Right lung (tissue), 2 donors: ENCODE measurements at regions not wholly inside any gene's neighbourhood (a gene's known extent, or its start where the extent isn't known, plus 50 kb on each side); places are given as distances from the start of the nearest gene placed in this dataset.
"Not testable (repeated sequence)": the region's sequence is repeated elsewhere in the genome, so short reads cannot be mapped to it uniquely, and the experiment has no call there.

ENCODE experiments used
- DNase-seq, 2 donors: peaks; one replicate each; pipeline ENCODE4 v3.0.0-alpha.2; 2013

DNA sequence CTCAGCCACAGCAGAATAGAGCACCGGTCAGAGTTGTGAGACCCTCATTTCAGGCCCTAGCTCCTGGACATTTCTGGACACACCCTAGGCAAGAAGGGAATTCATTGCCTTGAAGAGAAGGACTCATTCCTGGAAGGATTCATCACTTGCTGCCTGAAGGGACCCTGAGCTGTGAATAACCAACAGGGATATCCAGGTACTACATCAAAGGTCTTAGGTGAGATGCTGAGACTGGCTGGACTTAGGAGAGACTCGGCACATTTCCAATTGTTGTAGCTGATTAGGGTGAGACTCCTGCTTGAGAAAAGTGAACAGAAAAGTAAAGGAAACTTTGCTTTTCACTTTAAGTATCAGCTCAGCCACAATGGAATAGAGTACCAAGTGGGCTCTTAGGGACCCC, 208.1 kb upstream of the CDKN2B start:
- no peak for DNase-seq

DNA sequence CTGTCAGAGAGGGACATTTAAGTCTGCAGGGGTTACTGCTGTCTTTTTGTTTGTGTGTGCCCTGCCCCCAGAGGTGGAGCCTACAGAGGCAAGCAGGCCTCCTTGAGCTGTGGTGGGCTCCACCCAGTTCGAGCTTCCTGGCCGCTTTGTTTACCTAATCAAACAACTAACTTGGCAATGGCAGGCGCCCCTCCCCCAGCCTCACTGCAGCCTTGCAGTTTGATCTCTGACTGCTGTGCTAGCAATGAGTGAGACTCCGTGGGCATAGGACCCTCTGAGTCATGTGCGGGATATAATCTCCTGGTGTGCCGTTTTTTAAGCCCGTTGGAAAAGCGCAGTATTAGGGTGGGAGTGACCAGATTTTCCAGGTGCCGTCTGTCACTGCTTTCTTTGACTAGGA, 216.8 kb upstream of the CDKN2B start:
- not testable (repeated sequence) for DNase-seq

DNA sequence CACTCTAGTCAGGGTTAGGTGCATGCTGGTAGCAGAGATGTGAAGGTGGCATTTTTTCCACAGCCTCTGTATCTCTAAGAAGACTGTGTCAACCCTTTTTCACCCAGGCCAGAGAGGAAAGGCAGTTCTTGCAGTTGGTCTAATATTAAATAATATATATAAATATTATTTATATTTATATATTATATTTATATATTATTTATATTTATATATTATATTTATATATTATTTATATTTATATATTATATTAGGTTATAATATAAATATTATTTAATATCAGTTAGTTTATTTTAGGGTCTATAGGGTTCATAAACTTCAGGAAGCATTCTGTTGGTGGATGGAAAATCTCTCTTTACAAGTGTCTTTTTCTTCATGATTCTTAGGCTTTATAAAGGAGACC, 218.6 kb upstream of the DMRTA1 start:
- no peak for DNase-seq

DNA sequence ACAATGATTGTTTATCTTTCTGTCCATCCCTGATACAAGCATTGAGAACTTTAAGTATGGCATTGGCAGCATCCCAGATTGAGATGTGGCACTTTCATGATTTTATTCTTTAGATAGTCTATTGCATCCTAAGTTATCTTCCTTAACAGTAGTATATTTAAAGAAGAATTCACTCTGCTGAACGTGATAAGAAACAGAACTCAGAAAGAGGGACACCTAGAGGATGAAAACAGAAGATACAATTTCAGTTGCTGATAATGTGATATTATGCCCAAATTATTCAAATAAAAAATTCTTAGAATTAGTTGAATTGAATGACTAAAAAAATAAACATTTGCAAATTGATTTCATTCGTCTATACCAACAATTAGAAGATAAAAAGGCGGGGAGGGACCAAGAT, 218.1 kb upstream of the DMRTA1 start:
- DNase-seq, result no peak

DNA sequence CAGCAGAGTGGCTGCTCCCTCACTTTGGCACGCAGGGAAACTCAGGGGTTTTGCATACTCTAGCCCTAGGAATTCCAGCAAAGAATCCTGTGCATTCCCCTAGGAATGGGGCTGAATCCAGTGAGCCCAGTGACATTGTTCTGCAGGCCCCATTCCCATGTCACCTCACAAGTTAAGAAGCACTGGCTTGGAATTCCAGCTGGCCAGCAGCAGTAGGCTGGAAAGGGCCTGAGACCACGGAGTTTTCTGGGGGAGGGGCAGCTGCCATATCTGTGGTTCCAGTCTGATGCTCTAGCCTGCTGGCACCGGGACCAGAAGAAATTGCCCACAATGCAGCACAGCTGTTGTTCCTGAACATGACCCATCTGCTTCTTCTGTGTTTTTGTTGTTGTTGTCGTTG, 217.6 kb upstream of the DMRTA1 start:
- no peak for DNase-seq

DNA sequence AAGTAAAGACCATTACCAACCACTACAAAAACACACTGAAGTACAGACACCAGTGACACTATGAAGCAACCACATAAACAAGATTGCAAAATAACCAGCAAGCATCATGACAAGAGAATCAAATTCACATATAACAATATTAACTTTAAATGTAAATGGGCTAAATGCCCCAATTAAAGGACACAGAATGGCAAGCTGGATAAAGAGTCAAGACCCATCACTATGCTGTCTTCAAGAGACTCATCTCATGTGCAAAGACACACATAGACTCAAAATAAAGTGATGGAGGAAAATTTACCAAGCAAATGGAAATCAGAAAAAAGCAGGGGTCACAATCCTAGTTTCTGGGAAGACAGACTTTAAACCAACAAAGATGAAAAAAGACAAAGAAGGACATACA, 215.3 kb upstream of the DMRTA1 start:
- not testable (repeated sequence) for DNase-seq

DNA sequence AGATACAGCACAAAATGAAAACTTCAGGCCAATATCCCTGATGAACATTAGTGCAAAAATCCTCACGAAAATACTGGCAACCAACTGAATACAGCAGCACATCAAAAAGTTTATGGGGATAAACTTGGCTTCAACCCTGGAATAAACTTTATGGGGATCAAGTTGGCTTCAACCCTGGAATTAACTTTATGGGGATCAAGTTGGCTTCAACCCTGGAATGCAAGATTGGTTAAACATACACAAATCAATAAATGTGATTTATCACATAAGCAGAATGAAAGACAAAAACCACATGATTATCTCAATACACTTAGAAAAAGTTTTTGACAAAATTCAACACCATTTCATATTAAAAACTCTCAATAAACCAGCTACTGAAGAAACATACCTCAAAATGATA, 213.7 kb upstream of the DMRTA1 start:
- no peak for DNase-seq

DNA sequence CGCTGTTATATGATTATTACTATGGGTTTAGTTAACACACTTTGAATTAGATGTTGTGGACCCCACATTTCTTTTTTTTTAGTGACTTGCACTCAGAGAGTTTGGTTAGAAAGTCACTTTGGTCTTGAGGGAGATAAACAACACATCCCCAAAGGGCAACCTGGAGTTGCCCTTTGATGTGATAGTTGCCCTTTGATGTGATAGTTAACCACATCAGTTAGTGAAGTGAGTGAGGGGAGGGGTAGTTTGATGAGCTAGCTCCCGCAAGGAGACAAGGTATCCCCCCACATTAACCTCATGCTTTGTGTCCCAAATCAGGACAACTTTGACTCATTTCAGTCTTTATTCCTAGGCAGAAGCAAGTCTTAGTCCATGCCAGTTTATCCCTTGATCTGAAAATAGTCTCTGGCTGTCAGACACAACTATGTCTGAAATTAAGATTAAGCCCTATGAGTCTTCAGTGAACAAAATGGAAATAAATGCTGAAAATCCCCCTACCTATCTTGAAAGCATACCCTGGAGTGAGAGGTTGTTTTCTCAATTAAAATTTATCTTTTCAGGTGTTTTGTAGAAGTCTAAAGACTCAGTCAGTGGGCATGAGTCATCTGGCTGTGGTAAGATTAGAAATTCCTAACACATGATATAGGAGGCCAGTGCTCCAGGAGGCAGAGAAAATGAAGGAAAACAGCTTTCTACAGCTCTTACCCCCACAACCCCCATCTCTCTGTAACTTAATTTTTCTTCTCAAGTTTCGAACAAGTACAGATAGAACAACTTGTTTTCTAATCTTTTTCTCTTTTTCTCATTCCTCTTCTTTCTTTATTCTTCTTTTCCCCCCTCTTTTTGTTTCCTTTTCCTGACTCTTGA, 208.9 kb upstream of the DMRTA1 start:
- no peak for DNase-seq

DNA sequence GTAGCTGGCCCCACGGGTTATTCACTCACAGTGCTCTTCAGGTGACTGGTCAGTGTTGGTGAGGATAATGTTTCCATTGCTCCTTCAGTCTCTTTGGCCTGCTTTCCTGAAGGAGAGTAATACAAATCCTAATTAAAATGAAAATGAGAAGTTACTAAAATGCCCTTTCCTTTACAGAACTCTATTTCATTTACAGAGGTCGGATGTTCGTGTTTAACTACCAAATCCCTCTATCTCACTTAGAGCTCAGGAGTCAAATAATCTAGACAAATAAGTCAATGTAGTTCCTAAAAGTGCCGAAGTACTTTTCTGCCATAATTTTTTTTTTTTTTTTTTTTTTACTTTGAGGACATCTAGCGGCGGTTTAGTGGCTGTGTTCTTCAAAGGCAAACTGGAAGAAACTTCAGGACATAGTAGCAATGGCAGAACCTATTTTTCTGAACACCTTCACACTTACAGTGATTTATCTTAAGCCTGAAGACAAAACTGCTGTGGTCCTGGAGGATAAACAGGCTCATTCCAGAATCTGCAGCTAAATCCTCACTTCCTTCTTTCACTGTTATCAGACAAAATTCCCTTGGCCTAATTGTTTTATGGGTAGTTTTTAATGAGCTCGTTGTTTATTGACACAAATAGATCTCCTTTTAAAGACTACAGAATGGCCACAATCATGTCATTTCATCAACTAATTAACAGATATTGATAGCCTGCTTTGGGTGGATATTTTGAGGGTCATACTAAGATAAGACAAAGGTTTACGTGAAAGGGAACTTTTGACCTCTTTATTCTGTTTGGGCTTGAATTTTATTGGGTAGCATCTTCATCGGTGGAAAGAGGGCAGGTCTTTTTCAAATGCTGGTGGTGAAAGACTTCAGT, 207.6 kb upstream of the DMRTA1 start:
- DNase-seq, result peak; percentile 5 to 11

DNA sequence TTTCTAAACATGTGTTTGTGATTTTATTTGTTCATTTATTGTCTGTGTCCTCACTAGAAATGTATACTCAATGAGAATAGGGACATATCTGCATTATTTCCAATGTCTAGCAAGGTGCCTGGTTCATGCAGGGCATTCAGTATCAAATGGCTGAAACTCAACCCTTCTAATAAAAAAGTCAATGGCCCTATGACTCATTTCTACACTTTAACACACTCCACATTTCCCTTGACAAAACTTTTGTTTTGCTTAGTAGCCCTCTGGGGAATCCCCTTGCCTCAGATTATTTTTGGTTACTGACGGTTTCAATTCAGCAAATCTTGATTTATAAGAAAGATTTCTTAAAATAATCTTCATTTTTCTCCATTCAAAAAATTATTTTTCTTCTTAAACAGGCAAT, 206.0 kb upstream of the DMRTA1 start:
- no peak for DNase-seq

DNA sequence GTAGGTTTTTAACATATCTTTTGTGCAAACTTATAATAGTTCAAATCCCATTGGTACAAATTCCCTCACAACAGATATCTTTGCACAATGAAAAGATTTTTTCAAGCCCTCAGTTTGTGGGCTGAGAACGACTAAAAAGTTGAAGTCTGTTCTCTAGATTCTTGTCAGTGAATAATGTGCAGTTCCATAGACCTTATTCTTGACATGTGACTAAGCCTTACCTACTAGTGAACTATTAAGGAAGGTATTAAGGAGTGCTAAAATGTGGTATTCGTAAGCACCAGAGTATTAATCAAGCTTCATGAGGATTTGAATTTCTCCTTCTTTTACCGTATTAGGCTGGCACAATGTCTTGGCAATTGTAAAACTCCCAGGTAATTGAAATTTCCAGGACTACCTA, 205.6 kb upstream of the DMRTA1 start:
- no peak for DNase-seq

DNA sequence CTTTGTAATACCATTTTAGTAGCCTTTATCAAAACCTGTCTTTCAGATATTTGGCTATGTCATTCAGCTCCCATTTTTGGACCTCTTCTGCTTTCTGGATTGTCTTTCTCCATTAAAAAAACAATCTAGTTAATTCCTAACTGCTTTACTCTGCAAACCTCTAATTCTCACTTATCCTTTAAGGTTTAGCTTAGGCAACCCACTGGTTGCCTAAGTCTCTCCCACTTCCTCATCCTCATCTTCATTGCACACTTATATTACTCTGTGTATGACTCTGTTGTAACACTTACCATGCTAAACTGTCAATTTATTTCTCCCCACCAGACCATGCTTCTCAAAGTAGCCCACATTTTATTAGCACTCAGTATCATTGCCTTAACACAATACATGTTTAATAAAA, 205.0 kb upstream of the DMRTA1 start:
- DNase-seq, result no peak

DNA sequence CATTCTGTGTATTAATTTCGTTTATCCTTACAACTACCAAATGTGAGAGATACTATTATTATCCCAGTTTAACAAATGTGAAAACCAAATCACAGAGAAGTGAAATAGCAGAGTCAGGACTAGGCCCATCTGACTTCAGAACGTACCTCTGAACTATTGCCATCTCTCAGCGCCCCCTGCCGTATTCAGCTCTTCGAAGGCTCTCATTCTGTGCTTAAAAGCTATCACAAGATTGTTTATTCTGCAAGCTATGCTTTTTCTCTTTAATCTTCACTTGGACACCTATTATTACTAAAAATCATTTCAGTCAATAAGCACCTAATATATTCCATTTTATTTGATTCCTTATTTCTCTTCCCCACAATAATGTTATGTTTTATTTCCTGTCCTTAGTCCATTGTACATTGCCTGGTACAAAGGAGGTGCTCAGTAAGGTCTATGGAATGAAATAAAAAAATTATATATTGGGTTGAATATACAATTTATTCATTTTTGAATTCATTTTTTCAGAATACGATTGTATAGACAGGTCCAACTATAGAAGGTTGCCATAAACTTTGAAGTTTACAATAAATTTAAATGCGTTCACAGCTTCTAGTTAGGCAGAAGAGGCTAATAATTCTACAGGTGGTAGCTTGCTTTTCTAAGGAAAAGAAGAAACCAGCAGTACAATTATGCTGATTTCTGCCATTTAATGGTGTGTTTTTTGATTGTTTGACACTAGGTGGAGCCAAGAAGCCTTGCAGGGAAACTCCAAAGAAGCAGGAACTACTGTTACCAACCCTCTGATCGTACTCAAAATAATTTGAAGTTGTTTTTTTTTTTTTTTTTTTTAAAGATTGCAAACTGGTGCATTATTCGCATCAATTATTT, 202.2 kb upstream of the DMRTA1 start:
- DNase-seq, result peak in 1 of 2 donors; percentile 1

DNA sequence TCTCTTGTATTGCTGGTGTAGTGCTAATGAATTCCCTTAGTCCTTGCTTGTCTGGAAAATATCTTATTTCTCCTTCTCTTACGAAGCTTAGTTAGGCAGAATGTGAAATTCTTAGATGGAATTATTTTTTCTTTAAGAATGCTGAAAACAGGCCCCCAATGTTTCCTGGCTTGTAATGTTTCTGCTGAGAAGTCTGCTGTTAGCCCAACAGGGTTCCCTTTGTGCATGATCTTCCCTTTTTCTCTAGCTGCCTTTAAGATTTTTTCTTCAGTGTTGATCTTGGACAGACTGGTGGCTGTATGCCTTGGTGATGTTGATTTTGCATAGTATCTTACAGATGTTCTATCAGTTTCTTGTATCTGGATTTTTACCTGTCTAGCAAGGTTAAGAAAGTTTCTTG, 191.3 kb upstream of the DMRTA1 start:
- DNase-seq, result no peak

DNA sequence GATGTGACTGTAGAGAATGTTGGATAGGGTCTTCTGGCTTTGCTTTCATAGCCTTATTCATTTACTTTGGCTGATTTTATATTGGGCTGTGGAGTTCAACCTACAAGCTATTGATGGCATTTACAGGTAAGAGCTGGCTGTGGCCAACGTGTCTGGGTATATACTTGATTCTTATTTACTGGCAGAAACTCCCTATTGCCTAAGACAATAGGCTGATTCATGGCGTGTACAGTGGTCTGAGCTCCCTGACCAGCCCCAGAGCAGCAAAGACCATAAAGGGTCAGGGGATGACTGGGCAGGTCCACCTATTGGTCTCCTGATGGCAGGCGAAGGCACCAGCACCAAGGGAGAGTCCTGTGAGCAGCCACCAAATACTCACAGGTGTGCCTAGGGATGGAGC, 190.2 kb upstream of the DMRTA1 start:
- DNase-seq, result no peak

DNA sequence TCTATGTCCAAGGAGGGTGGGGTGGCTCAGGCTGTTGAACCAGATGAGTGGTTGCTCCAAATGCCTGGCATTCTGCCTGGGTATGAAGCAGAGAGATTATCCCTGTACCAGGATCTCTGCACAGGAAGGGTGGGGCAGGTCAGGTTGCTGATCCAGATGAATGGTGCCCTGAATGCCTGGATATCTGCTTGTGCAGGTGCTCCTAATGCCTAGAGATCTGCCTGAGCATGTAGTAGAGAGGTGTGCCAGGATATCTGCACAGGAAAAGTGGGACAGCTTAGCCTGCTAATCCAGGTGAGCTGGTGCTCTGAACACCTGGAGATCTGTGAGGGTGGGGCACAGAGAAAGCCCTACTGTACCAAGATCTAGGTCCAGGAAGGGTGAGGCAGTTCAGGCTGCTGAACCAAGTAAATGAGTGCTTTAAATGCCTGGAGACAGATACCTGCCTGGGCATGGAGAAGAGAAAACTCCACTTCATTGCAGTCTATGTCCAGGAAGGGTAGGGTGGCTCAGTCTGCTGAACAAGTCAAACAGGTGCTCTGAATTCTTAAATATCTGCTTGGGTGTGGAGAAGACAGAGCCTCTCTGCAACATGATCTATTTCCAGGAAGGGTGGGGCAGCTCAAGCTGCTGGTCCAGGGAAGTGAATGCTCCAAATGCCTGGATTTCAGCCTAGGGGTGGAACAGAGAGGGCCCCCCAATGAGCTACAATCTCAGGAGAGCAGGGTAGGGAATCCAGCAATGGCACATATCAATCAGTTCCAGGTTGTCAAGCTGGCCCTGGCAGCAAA, 189.4 kb upstream of the DMRTA1 start:
- DNase-seq, result no peak

DNA sequence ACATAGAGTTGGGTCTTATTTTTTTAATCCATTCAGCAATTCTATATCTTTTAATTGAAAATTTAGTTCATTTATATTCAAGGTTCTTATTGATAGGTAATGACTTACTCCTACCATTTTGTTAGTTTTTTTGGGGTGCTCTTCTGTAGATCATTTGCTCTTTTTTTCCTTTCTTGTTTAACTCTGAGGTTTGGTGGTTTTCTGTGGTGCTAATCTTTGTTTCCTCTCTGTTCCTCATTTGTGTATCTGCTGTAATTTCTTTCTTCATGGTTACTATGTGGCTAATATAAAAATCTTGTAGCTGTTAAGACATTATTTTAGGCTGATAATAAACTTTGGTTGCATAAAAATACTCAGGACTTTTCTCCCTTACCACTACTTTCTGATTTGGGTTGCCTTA, 181.6 kb upstream of the DMRTA1 start:
- no peak for DNase-seq

DNA sequence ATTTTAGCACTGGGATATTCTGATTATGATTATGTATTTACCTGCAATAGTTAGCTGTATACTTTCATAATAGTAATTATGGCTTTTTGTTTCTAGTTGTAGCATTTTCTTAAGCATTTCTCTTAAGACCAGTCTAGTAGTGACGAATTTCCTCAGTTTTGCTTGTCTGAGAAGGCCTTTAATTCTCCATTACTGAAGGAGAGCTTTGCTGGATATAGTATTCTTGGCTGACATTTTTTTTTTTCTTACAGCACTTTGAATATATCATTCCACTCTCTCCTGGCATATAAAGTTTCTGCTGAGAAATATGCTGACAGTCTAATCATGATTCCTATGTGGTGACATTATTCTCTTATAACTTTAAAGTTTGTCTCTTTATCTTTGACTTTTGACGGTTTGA, 181.1 kb upstream of the DMRTA1 start:
- no peak for DNase-seq

DNA sequence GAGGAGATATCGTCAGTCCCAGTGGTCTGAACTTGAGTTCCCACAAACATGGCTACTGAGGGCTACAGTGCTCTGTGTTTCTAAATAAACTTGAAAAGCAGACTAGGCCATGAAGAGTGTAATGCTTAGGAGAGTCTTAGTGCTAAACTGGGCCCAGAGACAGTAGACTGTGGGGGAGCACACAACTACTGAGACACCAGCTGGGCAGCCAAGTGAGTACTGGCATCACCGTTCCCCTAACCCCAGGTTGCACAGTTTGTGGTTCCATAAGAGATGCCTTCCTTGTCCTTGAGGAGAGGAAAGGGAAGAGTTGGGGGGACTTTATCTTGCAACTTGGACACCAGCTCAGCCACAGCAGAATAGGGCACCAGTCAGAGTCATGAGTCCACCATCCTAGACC, 172.1 kb upstream of the DMRTA1 start:
- no peak for DNase-seq

DNA sequence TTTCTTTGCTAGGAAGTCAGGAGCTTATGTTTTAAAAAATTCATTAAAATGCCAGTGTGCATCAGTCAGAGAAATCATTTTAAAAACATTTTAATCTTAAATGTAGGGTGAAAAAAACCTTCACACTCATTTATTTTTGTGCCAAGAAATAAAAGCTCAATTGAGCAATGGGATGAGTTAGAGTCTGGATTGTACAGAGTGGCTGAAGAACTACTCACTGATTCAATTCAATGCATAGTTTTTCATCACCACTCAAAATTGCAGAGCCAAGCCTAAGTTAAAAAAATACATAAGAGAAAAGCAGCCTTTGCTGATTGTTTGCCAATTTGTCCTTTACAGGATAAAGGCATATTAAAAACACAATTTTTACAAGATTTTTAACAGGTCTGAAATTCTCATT, 168.2 kb upstream of the DMRTA1 start:
- DNase-seq, result no peak

DNA sequence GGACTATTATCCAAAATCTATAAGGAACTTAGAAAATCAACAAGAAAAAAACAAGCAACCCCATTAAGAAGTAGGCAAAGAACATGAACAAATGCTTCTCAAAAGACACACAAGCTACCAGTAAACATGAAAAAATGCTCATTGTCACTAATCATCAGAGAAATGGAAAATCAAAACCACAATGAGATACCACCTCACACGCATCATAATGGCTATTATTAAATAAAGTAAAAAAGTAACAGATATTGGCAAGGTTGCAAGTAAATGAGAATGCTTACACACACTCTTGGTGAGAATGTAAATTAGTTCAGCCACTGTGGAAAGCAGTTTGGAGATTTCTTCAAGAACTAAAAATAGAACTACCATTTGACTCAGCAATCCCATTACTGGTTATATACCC, 167.0 kb upstream of the DMRTA1 start:
- DNase-seq, result no peak
